Stimulated activated naive CD4-positive, alpha-beta T cell treated with Interleukin-2 at 50 U/mL for 16 hours (primary cell): ENCODE measurements at regions not wholly inside any gene's neighbourhood (a gene's known extent, or its start where the extent isn't known, plus 50 kb on each side); places are given as distances from the start of the nearest gene placed in this dataset.
"Not testable (repeated sequence)": the region's sequence is repeated elsewhere in the genome, so short reads cannot be mapped to it uniquely, and the experiment has no call there.

Source experiments
- DNase-seq: peaks from one replicate; lab custom pipeline; 2025; lab: John Stamatoyannopoulos, UW

GRCh38 chr7:136122026-136122425 is 144.9 kb upstream of the MTPN start:
- DNase-seq, result no peak

DNA sequence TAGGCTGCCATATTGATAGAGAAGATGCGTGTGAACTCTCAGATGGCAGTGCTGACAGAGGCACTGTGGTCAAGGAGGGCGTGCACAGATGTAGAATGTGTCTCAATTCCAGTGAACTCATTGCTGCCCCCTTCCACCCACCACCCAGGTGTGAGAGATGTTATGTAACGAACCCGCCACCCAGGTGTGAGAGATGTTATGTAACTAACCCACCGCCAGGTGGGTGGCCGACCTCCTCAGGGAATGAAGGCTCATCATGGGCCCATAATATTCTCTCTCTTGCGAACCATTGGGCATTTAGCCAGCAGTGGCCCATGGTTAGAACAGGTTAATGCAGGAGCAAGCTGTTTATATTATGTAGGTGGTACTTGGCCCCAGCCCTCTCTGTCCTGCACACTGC is 140.4 kb upstream of the MTPN start:
- no peak for DNase-seq

DNA sequence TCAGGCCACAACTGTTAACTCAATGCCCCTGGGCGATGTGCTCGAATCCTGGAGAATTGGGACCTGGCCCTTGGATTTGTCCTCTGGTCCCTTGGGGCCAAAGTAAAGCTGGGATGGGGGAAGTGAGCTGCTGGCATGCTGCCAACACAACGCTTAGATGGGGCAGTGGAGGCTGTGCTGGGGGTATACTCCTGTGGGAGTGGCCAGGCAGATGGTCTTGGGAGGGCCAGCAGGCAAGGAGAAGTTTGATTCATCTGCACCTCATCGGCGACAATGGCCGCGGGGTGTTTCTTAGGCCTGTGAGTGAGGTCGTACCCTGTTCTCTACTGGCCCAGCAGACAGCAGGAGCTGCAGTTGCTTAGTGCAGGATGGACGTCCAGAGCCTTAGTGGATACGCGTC is 139.0 kb upstream of the MTPN start:
- DNase-seq, result no peak

DNA sequence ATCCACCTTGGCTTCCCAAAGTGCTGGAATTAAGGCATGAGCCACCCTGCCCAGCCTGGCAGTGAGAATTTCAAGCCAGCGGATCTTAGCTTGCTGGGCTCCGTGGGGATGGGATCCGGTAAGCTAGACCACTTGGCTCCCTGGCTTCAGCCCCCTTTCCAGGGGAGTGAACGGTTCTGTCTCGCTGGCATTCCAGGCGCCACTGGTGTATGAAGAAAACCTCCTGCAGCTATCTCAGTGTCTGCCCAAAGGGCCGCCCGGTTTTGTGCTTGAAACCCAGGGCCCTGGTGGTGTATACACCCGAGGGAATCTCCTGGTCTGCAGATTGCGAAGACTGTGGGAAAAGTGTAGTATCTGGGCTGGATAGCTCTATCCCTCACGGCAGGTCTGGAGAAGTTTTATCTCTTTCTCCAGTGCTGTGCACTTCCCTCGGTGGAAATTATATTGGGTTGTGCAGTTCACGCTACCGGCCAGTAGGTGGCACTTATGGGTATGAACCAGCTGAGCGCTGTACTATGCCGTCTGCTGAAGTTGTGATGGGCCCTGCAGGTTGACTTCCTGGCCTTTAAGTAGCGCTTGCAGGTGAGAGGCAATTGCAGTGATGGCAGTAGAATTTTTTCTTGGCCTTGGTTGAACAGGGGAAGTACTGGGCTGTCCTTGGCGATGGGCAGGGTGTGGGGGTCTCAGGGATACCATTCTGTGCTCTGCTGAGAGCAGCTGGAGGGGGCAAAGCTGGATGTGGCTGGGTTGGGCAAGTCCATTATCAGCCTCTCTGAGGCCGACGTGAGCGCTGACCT is 138.0 kb upstream of the MTPN start:
- peak; percentile 26 for DNase-seq

DNA sequence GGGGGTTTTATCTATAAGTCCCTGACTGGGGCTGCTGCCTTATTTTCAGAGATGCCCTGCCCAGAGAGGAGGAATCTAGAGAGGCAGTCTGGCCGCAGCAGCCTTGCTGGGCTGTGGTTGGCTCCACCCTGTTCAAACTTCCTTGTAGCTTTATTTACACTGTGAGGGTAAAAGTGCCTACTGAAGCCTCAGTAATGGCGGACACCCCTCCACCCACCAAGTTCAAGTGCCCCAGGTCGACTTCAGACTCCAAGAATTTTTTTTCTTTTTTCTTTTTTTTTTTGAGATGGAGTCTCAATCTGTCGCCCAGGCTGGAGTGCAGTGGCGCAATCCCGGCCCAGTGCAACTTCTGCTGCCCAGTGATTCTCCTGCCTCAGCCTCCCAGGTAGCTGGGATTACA is 137.3 kb upstream of the MTPN start:
- DNase-seq, result not testable (repeated sequence)

GRCh38 chr7:136109037-136109436 is 131.9 kb upstream of the MTPN start:
- DNase-seq, result not testable (repeated sequence)

DNA sequence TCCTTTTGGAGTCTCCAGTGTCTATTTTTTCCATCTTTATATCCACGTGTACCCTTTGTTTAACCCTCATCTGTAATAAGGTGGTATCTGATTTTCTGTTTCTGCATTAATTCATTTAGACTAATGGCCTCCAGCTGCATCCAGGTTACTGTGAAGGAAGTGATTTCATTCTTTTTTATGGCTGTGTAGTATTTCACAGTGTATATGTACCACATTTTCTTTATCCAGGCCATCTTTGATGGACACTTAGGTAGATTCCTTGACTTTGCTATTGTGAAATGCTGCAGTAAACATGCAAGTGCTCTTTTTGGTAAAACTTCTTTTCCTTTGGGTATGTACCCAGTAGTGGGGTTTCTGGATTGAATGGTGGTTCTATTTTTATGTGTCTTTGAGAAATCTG is 128.0 kb upstream of the MTPN start:
- DNase-seq, result no peak

DNA sequence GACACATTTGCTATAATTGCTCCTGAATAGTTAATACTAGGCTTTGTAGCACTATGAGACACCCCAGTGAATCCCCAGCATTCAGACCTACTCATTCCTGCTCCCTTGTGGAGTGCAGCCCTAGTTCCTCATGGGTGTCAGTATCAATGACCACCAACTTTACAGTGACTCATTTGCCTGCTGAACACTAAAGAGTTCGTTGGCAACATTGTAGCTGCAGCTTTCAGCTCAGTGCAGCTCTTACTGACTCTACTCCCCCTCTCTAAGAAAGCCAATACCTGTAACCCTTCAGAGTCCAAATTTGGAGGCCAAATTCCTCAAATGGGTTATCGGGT is 127.1 kb upstream of the MTPN start:
- no peak for DNase-seq

- DNase-seq, result no peak
Measured at GRCh38 chr7:136103545-136104268, 126.5 kb upstream of the MTPN start.

- no peak for DNase-seq
Measured at GRCh38 chr7:136102881-136103280, 125.7 kb upstream of the MTPN start.

DNA sequence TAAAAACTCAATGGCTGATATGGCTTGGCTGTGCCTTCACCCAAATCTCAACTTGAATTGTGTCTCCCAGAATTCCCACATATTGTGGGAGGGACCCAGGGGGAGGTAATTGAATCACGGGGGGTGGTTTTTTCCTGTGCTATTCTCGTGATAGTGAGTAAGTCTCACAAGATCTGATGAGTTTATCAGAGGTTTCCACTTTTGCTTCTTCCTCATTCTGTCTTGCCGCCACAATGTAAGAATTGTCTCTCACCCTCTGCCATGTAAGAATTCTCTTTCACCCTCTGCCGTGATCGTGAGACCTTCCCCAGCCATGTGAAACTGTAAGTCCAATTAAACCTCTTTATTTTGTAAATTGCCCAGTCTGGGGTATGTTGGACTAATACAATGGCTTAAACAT is 115.6 kb upstream of the MTPN start:
- DNase-seq, result not testable (repeated sequence)

DNA sequence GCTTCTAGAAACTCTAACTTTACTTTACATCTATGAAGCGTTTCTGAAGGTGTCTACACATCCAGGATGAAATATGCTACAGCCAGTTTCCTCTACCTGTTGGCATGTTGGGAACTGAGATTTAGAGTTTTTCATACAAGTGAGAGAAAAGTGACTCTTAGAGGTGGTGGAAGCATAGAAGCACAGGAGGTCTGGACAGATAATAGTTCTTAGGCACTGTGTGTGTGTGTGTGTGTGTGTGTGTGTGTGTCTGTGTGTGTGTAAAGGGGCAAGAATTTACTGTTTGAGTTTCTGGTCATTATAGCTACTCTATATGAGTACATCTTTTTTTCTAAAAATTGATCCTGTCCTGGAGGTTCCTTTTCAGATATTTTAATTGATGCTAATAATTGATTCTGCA is 110.7 kb upstream of the MTPN start:
- DNase-seq, result no peak

DNA sequence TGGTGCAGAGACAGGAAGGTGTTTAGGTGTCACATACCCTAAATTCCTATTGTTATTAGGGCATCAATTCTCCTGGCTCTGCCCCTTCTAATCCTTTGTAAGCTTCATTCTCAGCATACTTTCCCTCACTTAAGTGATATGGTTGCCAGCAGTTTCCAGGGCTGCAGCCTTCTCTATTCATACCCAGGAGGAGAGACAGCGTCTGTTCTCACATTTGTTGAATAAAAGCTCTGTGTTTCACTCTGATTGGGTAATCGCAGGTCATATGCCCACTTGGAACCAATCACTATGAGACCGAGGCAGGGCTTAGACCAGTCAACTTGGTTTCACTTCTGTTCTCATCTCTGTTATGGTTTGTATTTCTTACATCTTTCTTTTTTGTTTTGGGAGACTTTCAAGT is 109.6 kb upstream of the MTPN start:
- DNase-seq, result no peak

DNA sequence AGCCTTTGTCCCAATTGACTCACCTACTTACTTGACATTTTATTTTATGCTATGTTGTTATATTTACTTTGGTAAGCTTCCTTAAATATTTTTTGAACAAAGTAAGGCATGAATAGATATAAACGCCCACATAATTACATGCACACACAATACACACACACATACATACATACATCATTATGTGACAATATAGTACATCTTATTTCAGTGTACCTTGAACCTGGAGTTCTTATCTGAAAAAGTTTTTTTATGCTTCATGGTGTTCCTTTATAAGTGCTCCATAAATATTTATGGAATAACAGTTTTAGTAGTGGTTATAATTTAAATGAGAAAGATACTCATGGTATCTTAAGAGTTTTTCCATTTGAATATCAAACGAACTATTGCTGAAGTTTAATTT is 102.8 kb upstream of the MTPN start:
- DNase-seq, result no peak

DNA sequence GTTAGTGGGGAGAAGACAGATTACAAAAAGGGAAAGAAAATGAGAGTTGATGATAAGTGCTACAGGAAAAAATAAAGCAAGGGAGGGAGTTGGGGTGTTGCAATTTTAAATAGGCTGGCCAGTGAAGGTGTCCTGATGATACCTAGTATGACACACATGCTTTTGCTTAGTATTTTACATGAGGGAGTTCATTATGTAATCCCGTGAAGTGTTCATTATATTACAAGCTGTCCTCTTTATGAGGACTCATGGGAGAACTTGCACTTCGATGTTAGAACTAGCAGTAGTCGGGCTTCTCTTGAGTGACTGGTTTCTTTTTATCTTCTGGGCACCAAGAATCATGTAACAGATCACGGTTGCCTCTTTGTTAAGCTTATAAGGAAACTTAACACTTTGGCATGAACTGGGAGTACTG is 102.3 kb upstream of the MTPN start:
- no peak for DNase-seq

- no peak for DNase-seq
Measured at GRCh38 chr7:136079066-136079465, 101.9 kb upstream of the MTPN start.

GRCh38 chr7:136078630-136079029 is 101.5 kb upstream of the MTPN start:
- DNase-seq, result no peak

DNA sequence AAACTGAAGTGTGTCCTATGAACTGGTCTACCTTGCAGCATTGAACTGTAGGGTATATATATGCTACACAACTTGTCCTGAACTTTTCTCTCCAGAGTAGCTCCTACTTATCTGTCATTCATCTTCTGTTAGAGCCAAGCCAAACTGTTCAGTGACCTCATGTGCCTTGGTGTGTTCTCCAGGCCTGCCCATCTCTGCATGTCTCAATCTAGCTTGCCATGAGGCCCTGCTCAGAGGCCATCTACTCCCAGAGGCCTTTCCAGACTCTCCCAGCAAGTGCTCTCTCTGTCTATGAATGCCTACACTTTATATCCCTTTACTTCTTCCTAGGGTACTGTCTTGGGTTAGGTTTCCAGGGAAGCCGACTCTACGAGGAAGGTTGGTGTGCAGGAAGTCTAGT is 99.8 kb upstream of the MTPN start:
- no peak for DNase-seq

- DNase-seq, result no peak
Measured at GRCh38 chr7:136074843-136075242, 97.7 kb upstream of the MTPN start.

DNA sequence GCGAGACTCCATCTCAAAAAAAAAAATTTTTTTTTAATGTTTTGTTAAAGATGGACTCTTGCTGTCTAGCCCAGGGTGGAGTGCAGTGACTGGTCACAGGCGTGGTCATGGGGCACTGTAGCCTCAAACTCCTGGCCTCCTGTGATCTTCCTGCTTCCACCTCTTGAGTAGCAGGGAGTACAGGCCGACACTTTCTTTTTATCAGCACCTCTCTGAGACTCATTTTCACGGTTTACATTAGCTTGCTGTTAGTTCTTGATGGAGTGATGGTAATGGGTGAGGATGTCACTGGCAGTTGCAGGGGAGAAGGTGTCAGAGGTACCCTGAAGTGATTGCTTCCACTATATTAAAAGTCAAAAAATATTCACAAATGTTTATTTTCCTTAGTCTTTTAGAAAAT is 95.3 kb upstream of the MTPN start:
- DNase-seq, result no peak

GRCh38 chr7:136070736-136071505 is 93.8 kb upstream of the MTPN start:
- DNase-seq, result no peak

DNA sequence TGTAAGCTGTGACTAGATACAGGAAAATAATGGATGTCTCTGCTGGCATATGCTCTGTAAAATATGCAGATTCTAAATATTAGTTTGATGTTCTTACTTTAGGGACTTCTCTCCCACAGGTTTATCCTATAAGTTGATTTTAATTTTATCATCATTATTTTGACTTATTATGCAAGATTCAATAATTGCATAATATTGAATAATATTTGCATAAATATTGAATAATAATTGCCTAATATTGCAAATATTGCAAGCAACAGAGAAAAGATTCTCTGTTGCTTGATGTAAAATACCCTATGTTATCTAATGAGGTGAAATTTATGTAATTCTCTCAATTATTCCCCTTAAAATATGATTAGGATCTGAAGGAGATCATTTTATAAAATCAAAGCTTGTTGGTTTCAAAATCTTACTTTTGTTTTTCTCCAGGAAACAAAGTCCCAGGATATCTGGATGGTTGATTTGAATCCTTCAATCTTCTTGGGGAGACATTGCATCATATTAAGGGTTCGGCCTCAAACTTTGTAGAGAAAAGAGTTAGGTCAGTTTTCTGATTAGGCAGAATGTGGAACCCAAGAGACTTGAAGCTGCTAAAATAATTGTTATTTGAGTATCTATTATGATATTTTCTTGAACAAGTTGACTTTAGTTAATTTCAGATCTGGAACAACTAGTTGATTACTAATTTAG is 92.8 kb upstream of the MTPN start:
- DNase-seq, result no peak
